ENCODE measurements at regions not wholly inside any gene's neighbourhood (a gene's known extent, or its start where the extent isn't known, plus 50 kb on each side); places are given as distances from the start of the nearest gene placed in this dataset.

- no peaks in the 10 kb centered on the region for H3K27me3 Mint-ChIP-seq
- no peak overlapping the region for H3K4me3 Mint-ChIP-seq (ENCODE audit: low read depth)
- TF ChIP-seq CTCF (IDR thresholded peaks at IDR 0.05; ENCODE audit: unreplicated experiment) = no peak
- H3K36me3 Mint-ChIP-seq (ENCODE audit: insufficient read depth) = peaks cover 8% of the 10 kb centered on the region
- DNase-seq (ENCODE audit: low spot score, unreplicated experiment) = no peak
- H3K27ac Mint-ChIP-seq = no peak overlapping the region
- peaks cover 7% of the 10 kb centered on the region for H3K9me3 Mint-ChIP-seq (ENCODE audit: low read depth)
- no peaks in the 10 kb centered on the region for H3K4me1 Mint-ChIP-seq (ENCODE audit: low read depth)
Observed at GRCh38 chr5:93830893-93831292, 89.5 kb upstream of the POU5F2 start.

GRCh38 chr5:93829346-93829745 is 87.9 kb upstream of the POU5F2 start:
- Mint-ChIP-seq H3K4me1 (ENCODE audit: low read depth) (no peaks in the 10 kb centered on the region), H3K36me3 (ENCODE audit: insufficient read depth) (peaks cover 11% of the 10 kb centered on the region), H3K9me3 (ENCODE audit: low read depth) (peaks cover 14% of the 10 kb centered on the region), H3K27ac (no peak overlapping the region), H3K4me3 (ENCODE audit: low read depth) (no peak overlapping the region), H3K27me3 (no peaks in the 10 kb centered on the region)
- TF ChIP-seq CTCF (IDR thresholded peaks at IDR 0.05; ENCODE audit: unreplicated experiment) = no peak
- no peak for DNase-seq (ENCODE audit: low spot score, unreplicated experiment)

GRCh38 chr5:93821891-93822415 is 80.6 kb upstream of the POU5F2 start:
- Mint-ChIP-seq H3K27ac (no peak overlapping the region), H3K4me3 (ENCODE audit: low read depth) (no peak overlapping the region), H3K4me1 (ENCODE audit: low read depth) (no peaks in the 10 kb centered on the region), H3K27me3 (no peaks in the 10 kb centered on the region), H3K36me3 (ENCODE audit: insufficient read depth) (peaks cover 7% of the 10 kb centered on the region), H3K9me3 (ENCODE audit: low read depth) (peaks cover 13% of the 10 kb centered on the region)
- TF ChIP-seq CTCF (IDR thresholded peaks at IDR 0.05; ENCODE audit: unreplicated experiment) = no peak
- no peak for DNase-seq (ENCODE audit: low spot score, unreplicated experiment)

- Mint-ChIP-seq H3K4me3 (ENCODE audit: low read depth) (no peak overlapping the region), H3K9me3 (ENCODE audit: low read depth) (peaks cover 3% of the 10 kb centered on the region), H3K36me3 (ENCODE audit: insufficient read depth) (peaks cover 3% of the 10 kb centered on the region), H3K27me3 (no peaks in the 10 kb centered on the region), H3K4me1 (ENCODE audit: low read depth) (no peaks in the 10 kb centered on the region), H3K27ac (no peak overlapping the region)
- DNase-seq (ENCODE audit: low spot score, unreplicated experiment) = no peak
- no peak for TF ChIP-seq CTCF (IDR thresholded peaks at IDR 0.05; ENCODE audit: unreplicated experiment)
Observed at GRCh38 chr5:93819668-93820067, 78.3 kb upstream of the POU5F2 start.

- H3K9me3 Mint-ChIP-seq (ENCODE audit: low read depth) = no peaks in the 10 kb centered on the region
- H3K27ac Mint-ChIP-seq = no peak overlapping the region
- peaks cover 9% of the 10 kb centered on the region for H3K4me1 Mint-ChIP-seq (ENCODE audit: low read depth)
- no peaks in the 10 kb centered on the region for H3K27me3 Mint-ChIP-seq
- DNase-seq (ENCODE audit: low spot score, unreplicated experiment) = no peak
- H3K4me3 Mint-ChIP-seq (ENCODE audit: low read depth) = no peak overlapping the region
- TF ChIP-seq CTCF (IDR thresholded peaks at IDR 0.05; ENCODE audit: unreplicated experiment) = no peak
- peaks cover 3% of the 10 kb centered on the region for H3K36me3 Mint-ChIP-seq (ENCODE audit: insufficient read depth)
Observed at GRCh38 chr5:93810780-93811179, 69.4 kb upstream of the POU5F2 start.

Data from progenitor cell of endocrine pancreas (in vitro differentiated cells).